ENCODE measurements at regions not wholly inside any gene's neighbourhood (a gene's known extent, or its start where the extent isn't known, plus 50 kb on each side); places are given as distances from the start of the nearest gene placed in this dataset.

- peaks cover 12% of the 10 kb centered on the region for H3K9me3 ChIP-seq (ENCODE audit: control insufficient read depth, insufficient read depth, low read length)
- H2BK120ac ChIP-seq (ENCODE audit: low read depth, low read length): no peak overlapping the region
- no peak for TF ChIP-seq BHLHE40 (IDR thresholded peaks at IDR 0.05; ENCODE audit: low read depth, low read length)
- no peak for TF ChIP-seq RFX5 (IDR thresholded peaks at IDR 0.05; ENCODE audit: low read depth, low read length)
- no peak for TF ChIP-seq MAZ (IDR thresholded peaks at IDR 0.05; ENCODE audit: borderline replicate concordance, low read depth, low read length)
- TF ChIP-seq FOS (IDR thresholded peaks at IDR 0.05; ENCODE audit: low read depth, low read length): no peak
- TF ChIP-seq CTCF (conservative IDR thresholded peaks at IDR 0.05; ENCODE audit: low read depth, low read length): no peak
- H4K91ac ChIP-seq (ENCODE audit: insufficient read depth, low read depth, low read length): no peak overlapping the region
- no peak overlapping the region for H3K14ac ChIP-seq (replicated peaks; ENCODE audit: low read depth, low read length)
- no peak overlapping the region for H3K56ac ChIP-seq (ENCODE audit: extremely low read depth, insufficient read depth, low read length)
- H3K79me1 ChIP-seq (ENCODE audit: low read depth in 1 of 2, low read length in 2 of 2): no peaks in the 10 kb centered on the region
- WGBS, 2 experiments (ENCODE audit: extremely low coverage in 2 of 2, insufficient read length in 1 of 2): no CpG with 5 or more reads among the region's 4 CpGs
- dilution Hi-C loops (cut with HindIII; ENCODE audit: low sequenced_read_pairs, unreplicated experiment): no loop called here
- ATAC-seq (ENCODE audit: low read depth): no peak
- H2AK9ac ChIP-seq (replicated peaks; ENCODE audit: low read depth, low read length, poor library complexity): no peak overlapping the region
- no peaks in the 10 kb centered on the region for H3K27me3 ChIP-seq (ENCODE audit: control insufficient read depth, insufficient read depth, low read length)
- ChIA-PET CTCF (no interaction called here), POLR2A (ENCODE audit: unreplicated experiment) (no interaction called here)
- no peak overlapping the region for H3K27ac ChIP-seq (ENCODE audit: insufficient read depth, low read length)
- H3K4me2 ChIP-seq (ENCODE audit: low read depth, low read length): no peak overlapping the region
- no peak overlapping the region for H2BK20ac ChIP-seq (ENCODE audit: low read depth, low read length)
- no peak overlapping the region for H3K4ac ChIP-seq (ENCODE audit: low read depth, low read length)
- H3K9me1 ChIP-seq (ENCODE audit: insufficient read depth, low read length): no peaks in the 10 kb centered on the region
- H2BK15ac ChIP-seq (ENCODE audit: low read depth, low read length): no peak overlapping the region
- H2BK5ac ChIP-seq (ENCODE audit: low read depth, low read length, poor library complexity, severe bottlenecking): no peak overlapping the region
- DNase-seq: no peak
- H2AK5ac ChIP-seq (ENCODE audit: low read depth, low read length): no peak overlapping the region
- no peak overlapping the region for H3K9ac ChIP-seq (ENCODE audit: low read depth, low read length)
- H4K5ac ChIP-seq (ENCODE audit: low read depth, low read length): no peak overlapping the region
- H4K20me1 ChIP-seq (ENCODE audit: insufficient read depth, low read length): no peaks in the 10 kb centered on the region
- no peak overlapping the region for H4K8ac ChIP-seq (ENCODE audit: low read depth in 2 of 2, low read length in 2 of 2)
- no peak overlapping the region for H3K23ac ChIP-seq (ENCODE audit: low read depth, low read length)
- intact Hi-C loops (cut with micrococcal nuclease): no loop called here
- H3K36me3 ChIP-seq (ENCODE audit: control insufficient read depth, insufficient read depth, low read length): no peaks in the 10 kb centered on the region
- H3K4me3 ChIP-seq (ENCODE audit: insufficient read depth, low read depth, low read length): no peak overlapping the region
- no peak overlapping the region for H2AFZ ChIP-seq (replicated peaks; ENCODE audit: low read length, poor library complexity)
- no peak overlapping the region for H3K18ac ChIP-seq (ENCODE audit: low read depth, low read length)
- BruUV-seq (replicated peaks): no TSS peak
- in situ Hi-C loops (cut with MboI; ENCODE audit: low sequenced_read_pairs): no loop called here
- no peaks in the 10 kb centered on the region for H3K4me1 ChIP-seq (ENCODE audit: control insufficient read depth, insufficient read depth, low read length)
These were observed 502.2 kb upstream of the LMCD1 start for GRCh38 chr3:7999384-7999783.

Data from IMR-90 (cell line).